HG03039 (cell line): ENCODE measurements at regions not wholly inside any gene's neighbourhood (a gene's known extent, or its start where the extent isn't known, plus 50 kb on each side); places are given as distances from the start of the nearest gene placed in this dataset.

Experiments used
- ATAC-seq: cut with Tn5 transposase; IDR thresholded peaks from one replicate; pipeline ENCODE4 v1.9.1; 2021; ENCODE audit warnings: mild to moderate bottlenecking, moderate library complexity; ENCODE audit not compliant: unreplicated experiment

- no peak for ATAC-seq
Observed at GRCh38 chr7:47221826-47222225, 360.1 kb downstream of the TNS3 start.

GRCh38 chr7:47218378-47219176, 363.3 kb downstream of the TNS3 start:
- ATAC-seq, result no peak

GRCh38 chr7:47217570-47218360, 364.1 kb downstream of the TNS3 start:
- ATAC-seq, result no peak

- no peak for ATAC-seq
Observed at GRCh38 chr7:47217086-47217485, 364.8 kb downstream of the TNS3 start.

- no peak for ATAC-seq
Observed at GRCh38 chr7:47216439-47216838, 365.5 kb downstream of the TNS3 start.

GRCh38 chr7:47215640-47216039, 366.3 kb downstream of the TNS3 start:
- ATAC-seq, result no peak

GRCh38 chr7:47215049-47215448, 366.9 kb downstream of the TNS3 start:
- no peak for ATAC-seq

GRCh38 chr7:47213276-47213675, 368.6 kb downstream of the TNS3 start:
- ATAC-seq, result no peak

- no peak for ATAC-seq
Observed at GRCh38 chr7:47211519-47211973, 370.4 kb downstream of the TNS3 start.

GRCh38 chr7:47210281-47210854, 371.5 kb downstream of the TNS3 start:
- ATAC-seq, result no peak

GRCh38 chr7:47207956-47208355, 374.0 kb downstream of the TNS3 start:
- no peak for ATAC-seq

- no peak for ATAC-seq
Observed at GRCh38 chr7:47204709-47205108, 377.2 kb downstream of the TNS3 start.

- no peak for ATAC-seq
Observed at GRCh38 chr7:47202146-47202783, 379.6 kb downstream of the TNS3 start.

- no peak for ATAC-seq
Observed at GRCh38 chr7:47198159-47198558, 383.8 kb downstream of the TNS3 start.

- ATAC-seq, result no peak
Observed at GRCh38 chr7:47197486-47197885, 384.4 kb downstream of the TNS3 start.

- no peak for ATAC-seq
Observed at GRCh38 chr7:47196737-47197136, 385.2 kb downstream of the TNS3 start.

- no peak for ATAC-seq
Observed at GRCh38 chr7:47196106-47196645, 385.7 kb downstream of the TNS3 start.

- no peak for ATAC-seq
Observed at GRCh38 chr7:47195641-47196040, 386.3 kb downstream of the TNS3 start.

GRCh38 chr7:47194516-47195057, 387.3 kb downstream of the TNS3 start:
- ATAC-seq, result no peak

- ATAC-seq, result no peak
Observed at GRCh38 chr7:47192978-47193377, 388.9 kb downstream of the TNS3 start.

- ATAC-seq, result no peak
Observed at GRCh38 chr7:47191876-47192291, 390.0 kb downstream of the TNS3 start.
